GM23248 (cell line): ENCODE measurements at regions not wholly inside any gene's neighbourhood (a gene's known extent, or its start where the extent isn't known, plus 50 kb on each side); places are given as distances from the start of the nearest gene placed in this dataset.
"Not testable (repeated sequence)": the region's sequence is repeated elsewhere in the genome, so short reads cannot be mapped to it uniquely, and the experiment has no call there.

ENCODE experiments used
- EZH2 ChIP-seq: fragments of 200-600 bp; sonication (generic); IDR thresholded peaks from 2 replicates; pipeline ENCODE4 v1.6.1; 2018; ENCODE audit warnings: antibody characterized with exemption, mild to moderate bottlenecking; ENCODE audit not compliant: insufficient read depth, poor library complexity, severe bottlenecking
- EZH2phosphoT487 ChIP-seq: fragments of 200-600 bp; sonication (generic); IDR thresholded peaks from 2 replicates; pipeline ENCODE4 v1.6.1; 2018; ENCODE audit warnings: antibody characterized with exemption, moderate library complexity, mild to moderate bottlenecking, low read depth; ENCODE audit not compliant: insufficient read depth

GRCh38 chr9:86475255-86475654 is 121.0 kb upstream of the TUT7 start:
- TF ChIP-seq EZH2phosphoT487, EZH2: not testable (repeated sequence)
